ENCODE measurements at regions not wholly inside any gene's neighbourhood (a gene's known extent, or its start where the extent isn't known, plus 50 kb on each side); places are given as distances from the start of the nearest gene placed in this dataset.

- H4K20me1 ChIP-seq (ENCODE audit: insufficient read depth) = no peaks in the 10 kb centered on the region
- peaks cover 9% of the 10 kb centered on the region for H3K4me1 ChIP-seq (replicated peaks; ENCODE audit: insufficient read depth)
- 0 out of 2 replicates have a peak, but pooled peaks cover 6% of the 10 kb centered on the region for H3K9me3 ChIP-seq (ENCODE audit: insufficient read depth, low read depth)
- H3K79me2 ChIP-seq (ENCODE audit: low read depth) = no peaks in the 10 kb centered on the region
- H2AFZ ChIP-seq = no peak overlapping the region
- no TSS peak for BruUV-seq (replicated peaks)
- no peaks in the 10 kb centered on the region for H3K27me3 ChIP-seq (ENCODE audit: insufficient read depth, low read depth)
- no peak overlapping the region for H3K4me3 ChIP-seq
- no peaks in the 10 kb centered on the region for H3K9me2 ChIP-seq (ENCODE audit: insufficient read depth)
- H3F3A ChIP-seq (ENCODE audit: insufficient read depth, low read depth) = no peaks in the 10 kb centered on the region
- CTCF ChIA-PET = interaction anchor here (0.6 kb wide), 1 partner anchor 15 kb away, joined by 3 read pairs; no protein-coding TSS in a partner anchor
- no peak for TF ChIP-seq EZH2 (IDR thresholded peaks at IDR 0.05; ENCODE audit: low read depth)
- no peak for TF ChIP-seq CTCF (conservative IDR thresholded peaks at IDR 0.05)
- no peaks in the 10 kb centered on the region for H3K36me3 ChIP-seq (ENCODE audit: low read depth)
- DNase-seq = no peak
- intact Hi-C loops (cut with micrococcal nuclease; ENCODE audit: unreplicated experiment) = no loop called here
- H3K27ac ChIP-seq = no peak overlapping the region
- H3K4me2 ChIP-seq = no peak overlapping the region
- POLR2A ChIA-PET (ENCODE audit: unreplicated experiment) = no interaction called here
Observed at GRCh38 chr1:244284641-244285156, 167.0 kb downstream of the ADSS2 start.

GRCh38 chr1:244286341-244286740, 165.4 kb downstream of the ADSS2 start:
- no peak overlapping the region for H3K4me2 ChIP-seq
- no peaks in the 10 kb centered on the region for H3K27me3 ChIP-seq (ENCODE audit: insufficient read depth, low read depth)
- POLR2A ChIA-PET (ENCODE audit: unreplicated experiment) = no interaction called here
- H2AFZ ChIP-seq = no peak overlapping the region
- H3K4me3 ChIP-seq = no peak overlapping the region
- intact Hi-C loops (cut with micrococcal nuclease; ENCODE audit: unreplicated experiment) = no loop called here
- no peaks in the 10 kb centered on the region for H4K20me1 ChIP-seq (ENCODE audit: insufficient read depth)
- no peaks in the 10 kb centered on the region for H3F3A ChIP-seq (ENCODE audit: insufficient read depth, low read depth)
- no peaks in the 10 kb centered on the region for H3K79me2 ChIP-seq (ENCODE audit: low read depth)
- no TSS peak for BruUV-seq (replicated peaks)
- no peaks in the 10 kb centered on the region for H3K36me3 ChIP-seq (ENCODE audit: low read depth)
- no peak for DNase-seq
- H3K9me3 ChIP-seq (ENCODE audit: insufficient read depth, low read depth) = 0 out of 2 replicates have a peak, but pooled peaks cover 6% of the 10 kb centered on the region
- H3K27ac ChIP-seq = no peak overlapping the region
- CTCF ChIA-PET = no interaction called here
- no peaks in the 10 kb centered on the region for H3K4me1 ChIP-seq (replicated peaks; ENCODE audit: insufficient read depth)
- no peak for TF ChIP-seq EZH2 (IDR thresholded peaks at IDR 0.05; ENCODE audit: low read depth)
- no peak for TF ChIP-seq CTCF (conservative IDR thresholded peaks at IDR 0.05)
- no peaks in the 10 kb centered on the region for H3K9me2 ChIP-seq (ENCODE audit: insufficient read depth)

GRCh38 chr1:244287726-244288125, 164.0 kb downstream of the ADSS2 start:
- CTCF ChIA-PET = no interaction called here

More at GRCh38 chr1:244287726-244288125, 164.0 kb downstream of the ADSS2 start:
- POLR2A ChIA-PET (ENCODE audit: unreplicated experiment) = no interaction called here
- no peaks in the 10 kb centered on the region for H3K36me3 ChIP-seq (ENCODE audit: low read depth)
- TF ChIP-seq EZH2 (IDR thresholded peaks at IDR 0.05; ENCODE audit: low read depth) = no peak
- TF ChIP-seq CTCF (conservative IDR thresholded peaks at IDR 0.05) = no peak
- H3K4me1 ChIP-seq (replicated peaks; ENCODE audit: insufficient read depth) = no peaks in the 10 kb centered on the region
- no peak overlapping the region for H3K27ac ChIP-seq
- H3K4me2 ChIP-seq = no peak overlapping the region
- intact Hi-C loops (cut with micrococcal nuclease; ENCODE audit: unreplicated experiment) = no loop called here
- DNase-seq = no peak
- 0 out of 2 replicates have a peak, but pooled peaks cover 6% of the 10 kb centered on the region for H3K9me3 ChIP-seq (ENCODE audit: insufficient read depth, low read depth)
- no peak overlapping the region for H3K4me3 ChIP-seq
- no peaks in the 10 kb centered on the region for H3K27me3 ChIP-seq (ENCODE audit: insufficient read depth, low read depth)
- no peaks in the 10 kb centered on the region for H4K20me1 ChIP-seq (ENCODE audit: insufficient read depth)
- no peaks in the 10 kb centered on the region for H3K79me2 ChIP-seq (ENCODE audit: low read depth)
- no TSS peak for BruUV-seq (replicated peaks)
- H3F3A ChIP-seq (ENCODE audit: insufficient read depth, low read depth) = no peaks in the 10 kb centered on the region
- H3K9me2 ChIP-seq (ENCODE audit: insufficient read depth) = no peaks in the 10 kb centered on the region
- H2AFZ ChIP-seq = no peak overlapping the region

All from PC-9 (cell line).